Vagina (tissue), 2 donors: ENCODE measurements at regions not wholly inside any gene's neighbourhood (a gene's known extent, or its start where the extent isn't known, plus 50 kb on each side); places are given as distances from the start of the nearest gene placed in this dataset.

Experiments
- POLR2AphosphoS5 ChIP-seq, 2 donors: sonication (generic); formaldehyde crosslinking; IDR thresholded peaks; one replicate each; pipeline ENCODE4 v1.9.0; 2017; ENCODE audit warnings: antibody characterized with exemption in 2 of 2, mild to moderate bottlenecking in 2 of 2, low read depth in 1 of 2; ENCODE audit not compliant: insufficient read depth in 1 of 2
- TF ChIP-seq, protein P1 (sequence below), 3 experiments: fragments of 450-650 bp in 2 of 3; fragments of 200-600 bp in 1 of 3; sonication (generic) in 1 of 3; IDR thresholded peaks; one replicate each; pipeline ENCODE4 v1.5.1; 2017 to 2019; ENCODE audit warnings: antibody characterized with exemption in 3 of 3, mild to moderate bottlenecking in 2 of 3, moderate library complexity in 2 of 3

DNA sequence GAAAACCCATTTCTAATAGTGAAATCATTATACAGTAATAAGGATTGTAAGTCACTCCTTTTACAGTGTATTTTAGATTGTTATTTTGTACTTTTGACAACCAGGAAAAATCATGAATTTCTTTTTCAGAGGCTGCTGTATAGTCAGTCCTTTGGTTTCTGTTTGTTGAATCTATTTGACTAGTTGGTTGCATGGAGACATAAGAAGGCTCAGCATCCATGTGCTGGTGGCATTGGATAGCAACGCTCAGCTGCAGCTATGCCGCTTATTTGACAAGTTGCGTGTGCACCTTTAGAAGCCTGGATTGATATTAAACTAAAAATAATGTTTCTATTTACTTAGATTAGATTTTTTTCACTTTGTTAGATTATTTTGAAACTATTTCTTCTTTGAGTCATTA is 254.1 kb upstream of the SYT4 start:
- TF ChIP-seq, protein P1, sequence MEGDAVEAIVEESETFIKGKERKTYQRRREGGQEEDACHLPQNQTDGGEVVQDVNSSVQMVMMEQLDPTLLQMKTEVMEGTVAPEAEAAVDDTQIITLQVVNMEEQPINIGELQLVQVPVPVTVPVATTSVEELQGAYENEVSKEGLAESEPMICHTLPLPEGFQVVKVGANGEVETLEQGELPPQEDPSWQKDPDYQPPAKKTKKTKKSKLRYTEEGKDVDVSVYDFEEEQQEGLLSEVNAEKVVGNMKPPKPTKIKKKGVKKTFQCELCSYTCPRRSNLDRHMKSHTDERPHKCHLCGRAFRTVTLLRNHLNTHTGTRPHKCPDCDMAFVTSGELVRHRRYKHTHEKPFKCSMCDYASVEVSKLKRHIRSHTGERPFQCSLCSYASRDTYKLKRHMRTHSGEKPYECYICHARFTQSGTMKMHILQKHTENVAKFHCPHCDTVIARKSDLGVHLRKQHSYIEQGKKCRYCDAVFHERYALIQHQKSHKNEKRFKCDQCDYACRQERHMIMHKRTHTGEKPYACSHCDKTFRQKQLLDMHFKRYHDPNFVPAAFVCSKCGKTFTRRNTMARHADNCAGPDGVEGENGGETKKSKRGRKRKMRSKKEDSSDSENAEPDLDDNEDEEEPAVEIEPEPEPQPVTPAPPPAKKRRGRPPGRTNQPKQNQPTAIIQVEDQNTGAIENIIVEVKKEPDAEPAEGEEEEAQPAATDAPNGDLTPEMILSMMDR (IDR thresholded peaks at IDR 0.05): no peak
- no peak for TF ChIP-seq POLR2AphosphoS5 (IDR thresholded peaks at IDR 0.05; ENCODE audit: insufficient read depth in 1 of 2, low read depth in 1 of 2)
